Trophoblast cell (in vitro differentiated cells and primary cell): ENCODE measurements at regions not wholly inside any gene's neighbourhood (a gene's known extent, or its start where the extent isn't known, plus 50 kb on each side); places are given as distances from the start of the nearest gene placed in this dataset.
A peak's percentile ranks its signal among the peaks of the same experiment; 100 is the strongest.

ENCODE experiments used
- DNase-seq, 2 donors: peaks; one replicate each; pipeline ENCODE4 v3.0.0-alpha.2; 2016
- H2AFZ ChIP-seq: 2 replicates; pipeline ENCODE4 v1.6.1; 2013; ENCODE audit warnings: low read length, moderate library complexity, mild to moderate bottlenecking; ENCODE audit not compliant: insufficient read depth, poor library complexity
- H2AK5ac ChIP-seq: 2 replicates; pipeline ENCODE4 v1.6.1; 2013; ENCODE audit warnings: mild to moderate bottlenecking, low read length
- H2BK120ac ChIP-seq: 2 replicates; pipeline ENCODE4 v1.6.1; 2013; ENCODE audit warnings: low read length, mild to moderate bottlenecking, moderate library complexity; ENCODE audit not compliant: insufficient read depth, poor library complexity
- H2BK12ac ChIP-seq: 2 replicates; pipeline ENCODE4 v1.6.1; 2013; ENCODE audit warnings: mild to moderate bottlenecking, low read length, moderate library complexity
- H2BK5ac ChIP-seq: 2 replicates; pipeline ENCODE4 v1.6.1; 2013; ENCODE audit warnings: low read length, low read depth, moderate library complexity, mild to moderate bottlenecking; ENCODE audit not compliant: poor library complexity
- H3K14ac ChIP-seq: 2 replicates; pipeline ENCODE4 v1.6.1; 2013; ENCODE audit warnings: mild to moderate bottlenecking, low read length
- H3K18ac ChIP-seq: 2 replicates; pipeline ENCODE4 v1.6.1; 2013; ENCODE audit warnings: mild to moderate bottlenecking, low read length
- H3K23ac ChIP-seq: 2 replicates; pipeline ENCODE4 v1.6.1; 2013; ENCODE audit warnings: low read length
- H3K27ac ChIP-seq: 2 replicates; pipeline ENCODE4 v1.5.1; 2013; ENCODE audit warnings: low read depth, mild to moderate bottlenecking, inconsistent platforms, low read length, moderate library complexity
- H3K27me3 ChIP-seq: 2 replicates; pipeline ENCODE4 v1.6.1; 2013; ENCODE audit warnings: inconsistent platforms, mild to moderate bottlenecking, low read length, moderate library complexity; ENCODE audit not compliant: insufficient read depth
- H3K36me3 ChIP-seq, 2 experiments: 1 replicate in 1 of 2; 2 replicates in 1 of 2; pipeline ENCODE4 v1.6.1; 2013; ENCODE audit warnings: low read length in 2 of 2, mild to moderate bottlenecking in 2 of 2, moderate library complexity in 1 of 2; ENCODE audit not compliant: insufficient read depth in 2 of 2, control insufficient read depth in 1 of 2
- H3K4ac ChIP-seq: 2 replicates; pipeline ENCODE4 v1.6.1; 2013; ENCODE audit warnings: low read depth, mild to moderate bottlenecking, low read length, moderate library complexity
- H3K4me1 ChIP-seq, 2 experiments: 1 replicate in 1 of 2; 2 replicates in 1 of 2; pipeline ENCODE4 v1.6.1; 2013; ENCODE audit warnings: low read length in 2 of 2, mild to moderate bottlenecking in 2 of 2, moderate library complexity in 1 of 2; ENCODE audit not compliant: insufficient read depth in 2 of 2, control insufficient read depth in 1 of 2
- H3K4me2 ChIP-seq: 2 replicates; pipeline ENCODE4 v1.6.1; 2013; ENCODE audit warnings: inconsistent platforms, mild to moderate bottlenecking, low read length, moderate library complexity
- H3K4me3 ChIP-seq: 2 replicates; pipeline ENCODE4 v1.5.1; 2013; ENCODE audit warnings: mild to moderate bottlenecking, low read depth, low read length, inconsistent platforms
- H3K79me1 ChIP-seq: one replicate; pipeline ENCODE4 v1.6.1; 2013; ENCODE audit warnings: low read length
- H3K79me2 ChIP-seq: 2 replicates; pipeline ENCODE4 v1.6.1; 2013; ENCODE audit warnings: low read length, mild to moderate bottlenecking; ENCODE audit not compliant: control insufficient read depth, insufficient read depth, poor library complexity
- H3K9ac ChIP-seq: 2 replicates; pipeline ENCODE4 v1.6.1; 2013; ENCODE audit warnings: mild to moderate bottlenecking, low read length
- H3K9me3 ChIP-seq: 2 replicates; pipeline ENCODE4 v1.6.1; 2013; ENCODE audit warnings: low read depth, mild to moderate bottlenecking, control low read depth, inconsistent platforms, low read length; ENCODE audit not compliant: insufficient read depth
- H4K12ac ChIP-seq: 2 replicates; pipeline ENCODE4 v1.6.1; 2013; ENCODE audit warnings: low read depth, mild to moderate bottlenecking, low read length, moderate library complexity
- H4K8ac ChIP-seq: 2 replicates; pipeline ENCODE4 v1.6.1; 2013; ENCODE audit warnings: low read depth, mild to moderate bottlenecking, low read length, moderate library complexity
- H4K91ac ChIP-seq: one replicate; pipeline ENCODE4 v1.6.1; 2013; ENCODE audit warnings: low read depth, mild to moderate bottlenecking, low read length, moderate library complexity
- whole genome bisulfite sequencing: extraction: QIAGEN DNeasy Blood & Tissue Kit; methylation state at CpG from one replicate; pipeline ENCODE4 v1.1.7; 2013; ENCODE audit warnings: missing lambda C conversion rate; ENCODE audit not compliant: insufficient read length, insufficient coverage; ENCODE audit errors: extremely low coverage; 5-methylcytosine and 5-hydroxymethylcytosine counted together

- Histone ChIP-seq H3K27ac (peak overlapping the region; percentile 57), H4K91ac (no peak overlapping the region), H3K79me2 (peaks cover 2% of the 10 kb centered on the region), H3K9me3 (peaks cover 2% of the 10 kb centered on the region), H3K27me3 (no peaks in the 10 kb centered on the region), H3K23ac (no peak overlapping the region), H3K18ac (no peak overlapping the region), H2AK5ac (no peak overlapping the region), H3K4ac (no peak overlapping the region), H3K4me3 (no peak overlapping the region), H4K8ac (no peak overlapping the region), H3K4me2 (no peak overlapping the region), H3K36me3 (no peaks in the 10 kb centered on the region), H3K4me1 (peaks cover 7 to 9% of the 10 kb centered on the region in 2 experiments), H4K12ac (no peak overlapping the region), H2BK12ac (no peak overlapping the region), H3K9ac (no peak overlapping the region), H3K14ac (no peak overlapping the region), H2AFZ (no peak overlapping the region), H2BK5ac (no peak overlapping the region), H2BK120ac (no peak overlapping the region), H3K79me1 (peaks cover 6% of the 10 kb centered on the region)
- no CpG with 5 or more reads among the region's 6 CpGs for WGBS
- DNase-seq = peak; percentile 87 to 92
Observed at GRCh38 chr18:21991886-21992285, 177.5 kb upstream of the GATA6 start.

GRCh38 chr18:21996351-21996826 lies 173.0 kb upstream of the GATA6 start:
- Histone ChIP-seq H4K91ac (no peak overlapping the region), H3K4ac (no peak overlapping the region), H2BK120ac (no peak overlapping the region), H2BK12ac (no peak overlapping the region), H2BK5ac (no peak overlapping the region), H3K4me2 (no peak overlapping the region), H3K18ac (no peak overlapping the region), H3K79me2 (peaks cover under 1% of the 10 kb centered on the region), H3K9ac (no peak overlapping the region), H3K23ac (no peak overlapping the region), H3K4me3 (no peak overlapping the region), H3K27ac (no peak overlapping the region), H3K79me1 (peaks cover under 1% of the 10 kb centered on the region), H3K27me3 (no peaks in the 10 kb centered on the region), H3K4me1 (peaks cover 1 to 7% of the 10 kb centered on the region in 2 experiments), H3K14ac (no peak overlapping the region), H3K36me3 (no peaks in the 10 kb centered on the region), H3K9me3 (peaks cover 2% of the 10 kb centered on the region), H4K12ac (no peak overlapping the region), H2AK5ac (no peak overlapping the region), H4K8ac (no peak overlapping the region), H2AFZ (no peak overlapping the region)
- DNase-seq = peak; percentile 62 to 68
- no CpG with 5 or more reads among the region's 3 CpGs for WGBS

- no CpG with 5 or more reads among the region's 14 CpGs for WGBS
- Histone ChIP-seq H4K8ac (no peak overlapping the region), H3K4me2 (no peak overlapping the region), H2AK5ac (no peak overlapping the region), H3K18ac (no peak overlapping the region), H3K79me2 (no peaks in the 10 kb centered on the region), H2AFZ (peak overlapping the region; percentile 10), H3K9me3 (peaks cover 2% of the 10 kb centered on the region), H3K4me3 (no peak overlapping the region), H3K9ac (no peak overlapping the region), H2BK120ac (no peak overlapping the region), H3K23ac (no peak overlapping the region), H2BK5ac (no peak overlapping the region), H4K12ac (no peak overlapping the region), H3K14ac (no peak overlapping the region), H2BK12ac (peak overlapping the region; percentile 5), H3K36me3 (no peaks in the 10 kb centered on the region), H3K27me3 (no peaks in the 10 kb centered on the region), H3K79me1 (no peaks in the 10 kb centered on the region), H3K27ac (no peak overlapping the region), H3K4me1 (peaks cover 0 to 6% of the 10 kb centered on the region in 2 experiments), H4K91ac (no peak overlapping the region), H3K4ac (no peak overlapping the region)
- DNase-seq = peak in 1 of 2 donors; percentile 70
Observed at GRCh38 chr18:21997207-21998143, 171.9 kb upstream of the GATA6 start.

- peaks cover 0 to 4% of the 10 kb centered on the region in 2 experiments for H3K4me1 ChIP-seq
- H3K79me1 ChIP-seq = no peaks in the 10 kb centered on the region
- H2AFZ ChIP-seq = peak overlapping the region; percentile 10
- no peak overlapping the region for H3K14ac ChIP-seq
- H3K27me3 ChIP-seq = no peaks in the 10 kb centered on the region
- WGBS = no CpG with 5 or more reads among the region's 9 CpGs
- no peak overlapping the region for H2BK5ac ChIP-seq
- no peak overlapping the region for H3K4me2 ChIP-seq
- DNase-seq = peak in 1 of 2 donors; percentile 36
- no peak overlapping the region for H4K91ac ChIP-seq
- no peak overlapping the region for H3K23ac ChIP-seq
- H2AK5ac ChIP-seq = no peak overlapping the region
- H3K18ac ChIP-seq = no peak overlapping the region
- H3K4me3 ChIP-seq = no peak overlapping the region
- H3K9me3 ChIP-seq = peaks cover 2% of the 10 kb centered on the region
- no peak overlapping the region for H3K9ac ChIP-seq
- H3K27ac ChIP-seq = no peak overlapping the region
- no peak overlapping the region for H2BK12ac ChIP-seq
- H4K12ac ChIP-seq = no peak overlapping the region
- no peaks in the 10 kb centered on the region for H3K79me2 ChIP-seq
- no peak overlapping the region for H3K4ac ChIP-seq
- no peaks in the 10 kb centered on the region for H3K36me3 ChIP-seq
- no peak overlapping the region for H4K8ac ChIP-seq
- H2BK120ac ChIP-seq = no peak overlapping the region
Observed at GRCh38 chr18:21998486-21998885, 170.9 kb upstream of the GATA6 start.
